Calu3 (cell line): ENCODE measurements at regions not wholly inside any gene's neighbourhood (a gene's known extent, or its start where the extent isn't known, plus 50 kb on each side); places are given as distances from the start of the nearest gene placed in this dataset.

Source experiments
- BruUV-seq: library from RNA; stranded (reverse); fragments of 400-500 nt; replicated peaks from 2 replicates; lab custom pipeline; 2021; lab: Mats Ljungman, UMichigan
- CTCF ChIA-PET: fragments of 300-600 bp; sonication (Branson Sonifier 250); formaldehyde crosslinking; loops from one replicate; lab custom pipeline; 2022; ENCODE audit warnings: antibody characterized with exemption; lab: Charles Lee
- DNase-seq: peaks from one replicate; pipeline ENCODE4 v3.0.0; 2022
- H3K27ac Mint-ChIP-seq: one replicate; pipeline ENCODE4 v1.8.0; 2022; ENCODE audit warnings: mixed read lengths; ENCODE audit not compliant: unreplicated experiment
- H3K27me3 Mint-ChIP-seq: one replicate; pipeline ENCODE4 v1.8.0; 2022; ENCODE audit warnings: mixed read lengths; ENCODE audit not compliant: unreplicated experiment
- H3K36me3 Mint-ChIP-seq: one replicate; pipeline ENCODE4 v1.8.0; 2022; ENCODE audit warnings: mild to moderate bottlenecking, moderate library complexity, mixed read lengths; ENCODE audit not compliant: insufficient read depth, unreplicated experiment
- H3K4me1 Mint-ChIP-seq: one replicate; pipeline ENCODE4 v1.8.0; 2022; ENCODE audit warnings: mild to moderate bottlenecking, low read depth, mixed read lengths; ENCODE audit not compliant: unreplicated experiment
- H3K4me3 Mint-ChIP-seq: one replicate; pipeline ENCODE4 v1.8.0; 2022; ENCODE audit warnings: mild to moderate bottlenecking, low read depth, moderate library complexity, mixed read lengths; ENCODE audit not compliant: unreplicated experiment
- H3K9me3 Mint-ChIP-seq: one replicate; pipeline ENCODE4 v1.8.0; 2022; ENCODE audit warnings: low read depth, mixed read lengths; ENCODE audit not compliant: unreplicated experiment
- CTCF ChIP-seq: fragments of 200-600 bp; IDR thresholded peaks from one replicate; pipeline ENCODE4 v1.8.0; 2022; ENCODE audit warnings: antibody characterized with exemption; ENCODE audit not compliant: unreplicated experiment
- intact Hi-C: fragments of 100-400 bp; cut with micrococcal nuclease; formaldehyde crosslinking; loops from one replicate; pipeline ENCODE4 v1.10.0; 2022; ENCODE audit not compliant: unreplicated experiment

GRCh38 chr14:106207316-106207715 lies 680.9 kb downstream of the TMEM121 start:
- Mint-ChIP-seq H3K27me3 (peaks cover 87% of the 10 kb centered on the region), H3K4me3 (no peak overlapping the region), H3K27ac (no peak overlapping the region), H3K9me3 (no peaks in the 10 kb centered on the region), H3K4me1 (no peaks in the 10 kb centered on the region), H3K36me3 (no peaks in the 10 kb centered on the region)
- CTCF ChIA-PET, result no interaction called here
- TF ChIP-seq CTCF, result no peak
- no TSS peak for BruUV-seq
- intact Hi-C loops, result no loop called here
- no peak for DNase-seq

- TF ChIP-seq CTCF, result no peak
- intact Hi-C loops, result no loop called here
- Mint-ChIP-seq H3K36me3 (peaks cover 4% of the 10 kb centered on the region), H3K9me3 (no peaks in the 10 kb centered on the region), H3K27ac (no peak overlapping the region), H3K4me3 (no peak overlapping the region), H3K4me1 (no peaks in the 10 kb centered on the region), H3K27me3 (peaks cover 89% of the 10 kb centered on the region)
- BruUV-seq, result no TSS peak
- CTCF ChIA-PET, result interaction anchor here (1.8 kb wide), 1 partner anchor 260 kb away, joined by 8 read pairs; no protein-coding TSS in a partner anchor
- DNase-seq, result no peak
Observed at GRCh38 chr14:106208794-106209193, 682.4 kb downstream of the TMEM121 start.

GRCh38 chr14:106209755-106210154 lies 683.4 kb downstream of the TMEM121 start:
- CTCF ChIA-PET, result interaction anchor here (1.8 kb wide), 1 partner anchor 259 kb away, joined by 8 read pairs; no protein-coding TSS in a partner anchor
- BruUV-seq, result no TSS peak
- Mint-ChIP-seq H3K27ac (no peak overlapping the region), H3K9me3 (no peaks in the 10 kb centered on the region), H3K4me1 (no peaks in the 10 kb centered on the region), H3K36me3 (peaks cover 4% of the 10 kb centered on the region), H3K4me3 (no peak overlapping the region), H3K27me3 (peaks cover 89% of the 10 kb centered on the region)
- TF ChIP-seq CTCF, result no peak
- intact Hi-C loops, result no loop called here
- no peak for DNase-seq

- Mint-ChIP-seq H3K9me3 (no peaks in the 10 kb centered on the region), H3K36me3 (peaks cover 4% of the 10 kb centered on the region), H3K27ac (no peak overlapping the region), H3K4me3 (no peak overlapping the region), H3K27me3 (peaks cover 83% of the 10 kb centered on the region), H3K4me1 (no peaks in the 10 kb centered on the region)
- CTCF ChIA-PET, result no interaction called here
- no peak for TF ChIP-seq CTCF
- no peak for DNase-seq
- no TSS peak for BruUV-seq
- intact Hi-C loops, result no loop called here
Observed at GRCh38 chr14:106210650-106211049, 684.3 kb downstream of the TMEM121 start.
